H1 (cell line): ENCODE measurements at regions not wholly inside any gene's neighbourhood (a gene's known extent, or its start where the extent isn't known, plus 50 kb on each side); places are given as distances from the start of the nearest gene placed in this dataset.

ENCODE experiments used
- CTCF ChIA-PET: fragments of 300-600 bp; sonication (Branson Sonifier 250); formaldehyde crosslinking; loops from one replicate; lab custom pipeline; 2021; ENCODE audit not compliant: partially characterized antibody; lab: Charles Lee
- POLR2A ChIA-PET: fragments of 300-600 bp; sonication (Branson Sonifier 250); formaldehyde crosslinking; loops from one replicate; lab custom pipeline; 2021; ENCODE audit warnings: inconsistent platforms; ENCODE audit not compliant: partially characterized antibody; lab: Charles Lee
- DNase-seq, 2 experiments: peaks; one replicate each; pipeline versions ENCODE4 v3.0.0 to v3.0.0-alpha.2; 2010 to 2022; ENCODE audit warnings: low spot score in 2 of 2, low read depth in 1 of 2, mixed read lengths in 1 of 2
- FAIRE-seq: peaks from 2 replicates; lab custom pipeline; 2011; peaks lifted over from hg19 to GRCh38; lab: Jason Lieb, UNC
- H2AFZ ChIP-seq: 2 replicates; pipeline ENCODE4 v1.8.1; 2012; ENCODE audit warnings: low read length, inconsistent platforms
- H2AK5ac ChIP-seq: 2 replicates; pipeline ENCODE4 v1.6.1; 2013; ENCODE audit warnings: low read depth, low read length
- H2BK120ac ChIP-seq: replicated peaks from 2 replicates; pipeline ENCODE3; 2013; ENCODE audit warnings: low read depth, low read length, inconsistent platforms
- H2BK12ac ChIP-seq: 2 replicates; pipeline ENCODE4 v1.6.1; 2013; ENCODE audit warnings: low read depth, low read length
- H2BK15ac ChIP-seq: 2 replicates; pipeline ENCODE4 v1.6.1; 2013; ENCODE audit warnings: low read length
- H2BK20ac ChIP-seq: 2 replicates; pipeline ENCODE4 v1.6.1; 2013; ENCODE audit warnings: low read length
- H2BK5ac ChIP-seq: 2 replicates; pipeline ENCODE4 v1.6.1; 2013; ENCODE audit warnings: low read depth, low read length
- H3K14ac ChIP-seq: 2 replicates; pipeline ENCODE4 v1.6.1; 2013; ENCODE audit warnings: inconsistent platforms; ENCODE audit not compliant: insufficient read length
- H3K18ac ChIP-seq: 2 replicates; pipeline ENCODE4 v1.6.1; 2013; ENCODE audit warnings: low read length; ENCODE audit errors: extremely low read depth
- H3K23ac ChIP-seq: 2 replicates; pipeline ENCODE4 v1.6.1; 2013; ENCODE audit warnings: inconsistent platforms; ENCODE audit not compliant: insufficient read length
- H3K23me2 ChIP-seq: 2 replicates; pipeline ENCODE4 v1.6.1; 2013; ENCODE audit warnings: low read depth, low read length
- H3K27ac ChIP-seq: 2 replicates; pipeline ENCODE4 v1.6.1; 2011; ENCODE audit warnings: low read depth, low read length, inconsistent platforms
- H3K27me3 ChIP-seq, 4 experiments: replicated peaks in 1 of 4; 1 replicate in 1 of 4; 2 replicates in 3 of 4; pipeline versions ENCODE4 v1.6.1 to v1.8.1; 2011 to 2013; ENCODE audit warnings: low read length in 3 of 4, mild to moderate bottlenecking in 3 of 4, inconsistent platforms in 2 of 4, mixed read lengths in 2 of 4, moderate library complexity in 1 of 4; ENCODE audit not compliant: control insufficient read depth in 3 of 4, insufficient read depth in 3 of 4; ENCODE audit errors: extremely low read depth in 1 of 4
- H3K36me3 ChIP-seq, 4 experiments: 2 replicates each; pipeline versions ENCODE4 v1.6.1 to v1.8.1; 2011 to 2013; ENCODE audit warnings: mild to moderate bottlenecking in 4 of 4, low read length in 3 of 4, moderate library complexity in 2 of 4, control low read depth in 1 of 4, inconsistent platforms in 1 of 4; ENCODE audit not compliant: insufficient read depth in 4 of 4, control insufficient read depth in 2 of 4
- H3K4ac ChIP-seq: replicated peaks from 2 replicates; pipeline ENCODE3; 2013; ENCODE audit warnings: low read length, low read depth, mixed read lengths, inconsistent platforms; ENCODE audit not compliant: insufficient read length
- H3K4me1 ChIP-seq, 4 experiments: replicated peaks in 1 of 4; 1 replicate in 1 of 4; 2 replicates in 3 of 4; pipeline versions ENCODE4 v1.6.1 to v1.8.1; 2011 to 2013; ENCODE audit warnings: low read length in 3 of 4, inconsistent platforms in 2 of 4, mixed read lengths in 1 of 4; ENCODE audit not compliant: insufficient read depth in 4 of 4, control insufficient read depth in 3 of 4
- H3K4me2 ChIP-seq, 2 experiments: 2 replicates each; pipeline versions ENCODE4 v1.6.1 to v1.8.1; 2011 to 2013; ENCODE audit warnings: low read depth in 2 of 2, low read length in 2 of 2, control low read depth in 1 of 2, inconsistent platforms in 1 of 2, mild to moderate bottlenecking in 1 of 2; ENCODE audit not compliant: insufficient read depth in 1 of 2
- H3K4me3 ChIP-seq, 4 experiments: fragments of 200-600, 300-600 bp in 1 of 4; sonication (generic), shearing (Covaris generic), sonication (Bioruptor Twin) in 1 of 4; 2 replicates each; pipeline versions ENCODE4 v1.5.1 to v1.8.1; 2011 to 2016; ENCODE audit warnings: low read length in 4 of 4, low read depth in 3 of 4, control low read depth in 2 of 4, inconsistent platforms in 2 of 4, mild to moderate bottlenecking in 2 of 4, mixed read lengths in 1 of 4, moderate library complexity in 1 of 4; ENCODE audit not compliant: insufficient read depth in 2 of 4; ENCODE audit errors: extremely low read depth in 1 of 4
- H3K56ac ChIP-seq: replicated peaks from 2 replicates; pipeline ENCODE3; 2013; ENCODE audit warnings: low read depth, mild to moderate bottlenecking, mixed read lengths, low read length, inconsistent platforms; ENCODE audit not compliant: insufficient read length
- H3K79me1 ChIP-seq: 2 replicates; pipeline ENCODE4 v1.6.1; 2013; ENCODE audit warnings: low read depth, low read length, control low read depth
- H3K79me2 ChIP-seq, 2 experiments: 2 replicates each; pipeline versions ENCODE4 v1.6.1 to v1.8.1; 2012 to 2013; ENCODE audit warnings: low read length in 2 of 2, mild to moderate bottlenecking in 2 of 2, inconsistent platforms in 1 of 2; ENCODE audit not compliant: insufficient read depth in 2 of 2, control insufficient read depth in 1 of 2
- H3K9ac ChIP-seq, 4 experiments: replicated peaks in 1 of 4; 1 replicate in 1 of 4; 2 replicates in 3 of 4; pipeline versions ENCODE4 v1.6.1 to v1.8.1; 2011 to 2013; ENCODE audit warnings: low read depth in 3 of 4, low read length in 3 of 4, control low read depth in 2 of 4, mild to moderate bottlenecking in 2 of 4, moderate library complexity in 2 of 4, inconsistent platforms in 1 of 4; ENCODE audit errors: extremely low read depth in 1 of 4
- H3K9me3 ChIP-seq, 2 experiments: 2 replicates each; pipeline versions ENCODE4 v1.6.1 to v1.8.1; 2012 to 2013; ENCODE audit warnings: mild to moderate bottlenecking in 2 of 2, moderate library complexity in 2 of 2, control low read depth in 1 of 2, inconsistent platforms in 1 of 2, low read depth in 1 of 2, low read length in 1 of 2, mixed read lengths in 1 of 2; ENCODE audit not compliant: insufficient read depth in 2 of 2
- H4K20me1 ChIP-seq, 2 experiments: replicated peaks in 1 of 2; 2 replicates each; pipeline versions ENCODE3 to v1.8.1; 2011 to 2013; ENCODE audit warnings: inconsistent platforms in 2 of 2, low read length in 2 of 2, mild to moderate bottlenecking in 1 of 2; ENCODE audit not compliant: insufficient read depth in 2 of 2, control insufficient read depth in 1 of 2
- H4K5ac ChIP-seq: 2 replicates; pipeline ENCODE4 v1.6.1; 2013; ENCODE audit warnings: low read length, low read depth, mixed read lengths, inconsistent platforms; ENCODE audit not compliant: insufficient read length
- H4K8ac ChIP-seq: 2 replicates; pipeline ENCODE4 v1.8.0; 2013; ENCODE audit warnings: mild to moderate bottlenecking, moderate library complexity, low read length, inconsistent platforms; ENCODE audit not compliant: insufficient read depth; ENCODE audit errors: extremely low read depth
- H4K91ac ChIP-seq: replicated peaks from 2 replicates; pipeline ENCODE3; 2013; ENCODE audit warnings: low read length, mixed read lengths, inconsistent platforms; ENCODE audit not compliant: insufficient read length
- CEBPB ChIP-seq: IDR thresholded peaks from 2 replicates; pipeline ENCODE4 v1.6.1; 2012; ENCODE audit warnings: low read depth, low read length
- SIRT6 ChIP-seq: IDR thresholded peaks from one replicate; pipeline ENCODE4 v1.7.1; 2012; ENCODE audit warnings: low read length, inconsistent platforms
- SIX5 ChIP-seq: IDR thresholded peaks from 2 replicates; pipeline ENCODE4 v1.6.1; 2011; ENCODE audit warnings: mild to moderate bottlenecking, low read depth, low read length
- WGBS, 2 experiments: shearing (Covaris generic) in 1 of 2; methylation state at CpG; one replicate each; pipeline versions ENCODE4 v1.1.6 to v1.1.7; 2013 to 2015; ENCODE audit warnings: low lambda C conversion rate in 2 of 2, mixed read lengths in 2 of 2, inconsistent platforms in 1 of 2, low coverage in 1 of 2, missing lambda C conversion rate in 1 of 2; ENCODE audit not compliant: insufficient replicate concordance in 2 of 2, insufficient coverage in 1 of 2, insufficient read length in 1 of 2; ENCODE audit errors: extremely low coverage in 1 of 2, missing lambda C conversion rate in 1 of 2; 5-methylcytosine and 5-hydroxymethylcytosine counted together
- TF ChIP-seq, protein P1 (sequence below): IDR thresholded peaks from 2 replicates; pipeline ENCODE4 v1.6.1; 2011; ENCODE audit warnings: low read depth, mild to moderate bottlenecking, low read length; ENCODE audit not compliant: insufficient read depth
- TF ChIP-seq, protein P2 (sequence below): IDR thresholded peaks from 2 replicates; pipeline ENCODE4 v1.6.1; 2012; ENCODE audit warnings: low read length, inconsistent platforms

DNA sequence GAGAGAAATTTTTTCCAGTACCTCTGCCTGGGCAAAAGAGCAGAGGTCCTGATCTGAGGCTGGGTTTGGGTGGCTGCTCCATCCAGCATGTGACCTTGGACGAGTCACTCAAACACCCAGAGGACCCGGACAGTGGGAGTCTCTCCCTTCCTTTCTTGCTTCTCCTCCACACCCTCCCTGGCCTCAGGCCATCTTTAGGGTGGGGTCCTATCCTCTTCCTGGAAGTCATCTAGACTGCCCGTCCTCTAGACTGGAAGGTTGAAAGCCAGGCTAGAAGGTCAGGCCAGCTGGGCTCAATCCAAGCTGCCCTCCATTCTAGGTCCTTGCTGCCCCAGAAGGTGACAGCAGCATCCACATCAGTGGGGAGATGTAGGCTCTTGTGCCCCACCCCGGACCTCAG lies 599.5 kb downstream of the MATN1 start:
- no peak overlapping the region for H3K14ac ChIP-seq
- no peaks in the 10 kb centered on the region for H3K36me3 ChIP-seq
- POLR2A ChIA-PET: no interaction called here
- no peak overlapping the region for H2AK5ac ChIP-seq
- TF ChIP-seq SIRT6: no peak
- TF ChIP-seq, protein P1, sequence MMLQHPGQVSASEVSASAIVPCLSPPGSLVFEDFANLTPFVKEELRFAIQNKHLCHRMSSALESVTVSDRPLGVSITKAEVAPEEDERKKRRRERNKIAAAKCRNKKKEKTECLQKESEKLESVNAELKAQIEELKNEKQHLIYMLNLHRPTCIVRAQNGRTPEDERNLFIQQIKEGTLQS: no peak
- TF ChIP-seq, protein P2, sequence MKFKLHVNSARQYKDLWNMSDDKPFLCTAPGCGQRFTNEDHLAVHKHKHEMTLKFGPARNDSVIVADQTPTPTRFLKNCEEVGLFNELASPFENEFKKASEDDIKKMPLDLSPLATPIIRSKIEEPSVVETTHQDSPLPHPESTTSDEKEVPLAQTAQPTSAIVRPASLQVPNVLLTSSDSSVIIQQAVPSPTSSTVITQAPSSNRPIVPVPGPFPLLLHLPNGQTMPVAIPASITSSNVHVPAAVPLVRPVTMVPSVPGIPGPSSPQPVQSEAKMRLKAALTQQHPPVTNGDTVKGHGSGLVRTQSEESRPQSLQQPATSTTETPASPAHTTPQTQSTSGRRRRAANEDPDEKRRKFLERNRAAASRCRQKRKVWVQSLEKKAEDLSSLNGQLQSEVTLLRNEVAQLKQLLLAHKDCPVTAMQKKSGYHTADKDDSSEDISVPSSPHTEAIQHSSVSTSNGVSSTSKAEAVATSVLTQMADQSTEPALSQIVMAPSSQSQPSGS: no peak
- no peak for TF ChIP-seq SIX5
- TF ChIP-seq CEBPB: no peak
- TF ChIP-seq, all 59 proteins: peak for 0
- Histone ChIP-seq H3K4ac (no peak overlapping the region), H3K18ac (no peak overlapping the region), H3K56ac (no peak overlapping the region), H3K23ac (no peak overlapping the region), H3K9ac (no peak overlapping the region), H2BK15ac (no peak overlapping the region), H3K4me1 (no peaks in the 10 kb centered on the region), H4K5ac (no peak overlapping the region), H2BK12ac (no peak overlapping the region), H3K23me2 (no peaks in the 10 kb centered on the region), H2BK120ac (no peak overlapping the region), H3K79me1 (no peaks in the 10 kb centered on the region), H2AFZ (no peak overlapping the region), H3K4me3 (no peak overlapping the region), H4K20me1 (no peaks in the 10 kb centered on the region), H2BK20ac (no peak overlapping the region), H3K4me2 (no peak overlapping the region), H2BK5ac (no peak overlapping the region), H4K8ac (no peak overlapping the region), H3K79me2 (no peaks in the 10 kb centered on the region), H3K27me3 (no peaks in the 10 kb centered on the region), H3K27ac (no peak overlapping the region), H3K9me3 (no peaks in the 10 kb centered on the region), H4K91ac (no peak overlapping the region)
- FAIRE-seq (no peak), DNase-seq (no peak)
- 90% methylated on average over 3 of the region's 4 CpGs; no CpG with 5 or more reads in 1 of the 2 experiments for WGBS, 2 experiments
- CTCF ChIA-PET: interaction anchor here (1.4 to 1.6 kb wide), 3 partner anchors 20 to 331 kb away, joined by 3 to 5 read pairs (median 5); no protein-coding TSS in a partner anchor
